ENCODE measurements at regions not wholly inside any gene's neighbourhood (a gene's known extent, or its start where the extent isn't known, plus 50 kb on each side); places are given as distances from the start of the nearest gene placed in this dataset.

- peaks cover 17% of the 10 kb centered on the region for H3K27me3 Mint-ChIP-seq (ENCODE audit: low read depth, poor library complexity)
- no peak overlapping the region for H3K4me3 Mint-ChIP-seq
- peak overlapping the region; percentile 84 for H3K27ac Mint-ChIP-seq
- TF ChIP-seq, protein P1, sequence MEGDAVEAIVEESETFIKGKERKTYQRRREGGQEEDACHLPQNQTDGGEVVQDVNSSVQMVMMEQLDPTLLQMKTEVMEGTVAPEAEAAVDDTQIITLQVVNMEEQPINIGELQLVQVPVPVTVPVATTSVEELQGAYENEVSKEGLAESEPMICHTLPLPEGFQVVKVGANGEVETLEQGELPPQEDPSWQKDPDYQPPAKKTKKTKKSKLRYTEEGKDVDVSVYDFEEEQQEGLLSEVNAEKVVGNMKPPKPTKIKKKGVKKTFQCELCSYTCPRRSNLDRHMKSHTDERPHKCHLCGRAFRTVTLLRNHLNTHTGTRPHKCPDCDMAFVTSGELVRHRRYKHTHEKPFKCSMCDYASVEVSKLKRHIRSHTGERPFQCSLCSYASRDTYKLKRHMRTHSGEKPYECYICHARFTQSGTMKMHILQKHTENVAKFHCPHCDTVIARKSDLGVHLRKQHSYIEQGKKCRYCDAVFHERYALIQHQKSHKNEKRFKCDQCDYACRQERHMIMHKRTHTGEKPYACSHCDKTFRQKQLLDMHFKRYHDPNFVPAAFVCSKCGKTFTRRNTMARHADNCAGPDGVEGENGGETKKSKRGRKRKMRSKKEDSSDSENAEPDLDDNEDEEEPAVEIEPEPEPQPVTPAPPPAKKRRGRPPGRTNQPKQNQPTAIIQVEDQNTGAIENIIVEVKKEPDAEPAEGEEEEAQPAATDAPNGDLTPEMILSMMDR (IDR thresholded peaks at IDR 0.05) = no peak
- DNase-seq = no peak
- peaks cover 5% of the 10 kb centered on the region for H3K4me1 Mint-ChIP-seq
- peaks cover 6% of the 10 kb centered on the region for H3K9me3 Mint-ChIP-seq
- no peaks in the 10 kb centered on the region for H3K36me3 Mint-ChIP-seq (ENCODE audit: low read depth)
Observed at GRCh38 chr10:6771331-6771730, 191.3 kb upstream of the PRKCQ start.

- TF ChIP-seq, protein P1 (IDR thresholded peaks at IDR 0.05) = no peak
- H3K27ac Mint-ChIP-seq = no peak overlapping the region
- no peak for DNase-seq
- H3K36me3 Mint-ChIP-seq (ENCODE audit: low read depth) = no peaks in the 10 kb centered on the region
- H3K4me1 Mint-ChIP-seq = peaks cover 5% of the 10 kb centered on the region
- H3K4me3 Mint-ChIP-seq = no peak overlapping the region
- H3K27me3 Mint-ChIP-seq (ENCODE audit: low read depth, poor library complexity) = peaks cover 14% of the 10 kb centered on the region
- peaks cover 6% of the 10 kb centered on the region for H3K9me3 Mint-ChIP-seq
Observed at GRCh38 chr10:6770846-6771245, 190.8 kb upstream of the PRKCQ start.

DNA sequence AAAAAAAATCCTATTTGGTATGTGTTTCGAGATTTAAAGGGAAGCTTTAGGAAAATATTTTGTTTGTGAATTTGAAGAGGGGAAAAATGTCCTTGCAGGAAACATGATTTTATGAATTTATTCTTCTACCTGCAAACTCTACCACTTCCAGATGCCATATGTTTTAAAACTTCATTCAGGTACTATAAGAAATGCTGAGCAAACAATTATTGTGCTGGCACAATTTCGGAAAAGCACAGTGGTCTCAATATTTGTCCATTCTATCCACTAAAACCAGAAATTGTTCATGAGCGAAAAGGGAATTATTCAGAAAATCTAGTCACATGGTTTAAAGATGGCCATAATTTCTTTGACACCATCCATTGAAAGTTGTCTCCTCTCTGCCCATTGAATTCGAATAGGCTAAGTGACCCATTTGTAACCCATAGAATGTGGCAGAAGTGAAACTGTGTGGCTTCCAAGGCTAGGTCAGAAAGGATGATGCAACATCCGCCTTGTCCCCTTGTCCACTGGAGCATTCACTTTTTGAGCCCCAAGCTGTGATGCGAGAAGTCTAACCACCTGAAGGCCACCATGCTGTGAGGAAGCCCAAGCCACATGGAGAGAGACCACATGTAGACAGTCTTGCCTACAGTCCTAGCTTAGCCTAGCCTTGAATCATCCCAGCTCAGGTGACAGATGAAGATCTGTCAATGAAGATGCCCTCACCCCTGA, 189.8 kb upstream of the PRKCQ start:
- Mint-ChIP-seq H3K36me3 (ENCODE audit: low read depth) (no peaks in the 10 kb centered on the region), H3K4me3 (no peak overlapping the region), H3K9me3 (peaks cover 6% of the 10 kb centered on the region), H3K27me3 (ENCODE audit: low read depth, poor library complexity) (peaks cover 7% of the 10 kb centered on the region), H3K27ac (no peak overlapping the region), H3K4me1 (peaks cover 5% of the 10 kb centered on the region)
- TF ChIP-seq, protein P1 (IDR thresholded peaks at IDR 0.05) = no peak
- DNase-seq = no peak

DNA sequence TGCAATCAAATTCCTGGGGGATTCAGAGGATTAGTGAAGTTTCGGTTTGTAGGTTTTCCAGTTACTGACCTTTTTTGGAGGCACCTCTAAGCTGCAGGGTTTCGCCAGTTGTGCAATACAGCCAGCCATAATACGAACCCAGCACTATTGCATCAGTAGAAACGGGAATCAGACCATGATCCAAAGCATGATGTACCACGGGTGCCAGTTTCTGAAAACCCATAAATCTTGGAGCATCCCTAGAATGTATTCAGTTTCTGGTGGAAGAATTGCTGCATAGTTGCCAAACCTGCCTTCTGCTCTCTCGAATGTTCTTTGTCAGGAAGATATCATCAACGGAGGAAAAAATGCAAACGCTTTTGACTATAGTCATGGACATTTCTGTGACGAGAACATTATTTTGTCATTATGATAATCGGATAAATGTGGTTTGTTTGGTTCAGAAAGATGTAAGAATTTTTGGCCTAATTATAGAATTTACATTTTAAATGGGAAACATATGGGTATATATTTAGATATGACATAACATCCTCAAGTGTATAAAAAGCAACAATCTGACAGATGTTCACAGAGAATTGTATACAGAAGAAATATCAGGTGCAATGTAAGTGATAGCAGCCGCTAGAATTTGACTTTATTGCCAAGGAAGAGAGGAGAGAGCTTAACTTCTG, 186.2 kb upstream of the PRKCQ start:
- Mint-ChIP-seq H3K27me3 (ENCODE audit: low read depth, poor library complexity) (peaks cover 8% of the 10 kb centered on the region), H3K36me3 (ENCODE audit: low read depth) (no peaks in the 10 kb centered on the region), H3K9me3 (peaks cover 11% of the 10 kb centered on the region), H3K4me1 (peaks cover 5% of the 10 kb centered on the region), H3K4me3 (no peak overlapping the region), H3K27ac (no peak overlapping the region)
- TF ChIP-seq, protein P1 (IDR thresholded peaks at IDR 0.05) = no peak
- DNase-seq = no peak

- Mint-ChIP-seq H3K4me3 (no peak overlapping the region), H3K27me3 (ENCODE audit: low read depth, poor library complexity) (peaks cover 11% of the 10 kb centered on the region), H3K4me1 (peaks cover 5% of the 10 kb centered on the region), H3K27ac (no peak overlapping the region), H3K36me3 (ENCODE audit: low read depth) (no peaks in the 10 kb centered on the region), H3K9me3 (peaks cover 24% of the 10 kb centered on the region)
- TF ChIP-seq, protein P1 (IDR thresholded peaks at IDR 0.05) = no peak
- DNase-seq = no peak
Observed at GRCh38 chr10:6763423-6763822, 183.3 kb upstream of the PRKCQ start.

Measured in nephron progenitor cell (in vitro differentiated cells).